NCI-H526 (cell line): ENCODE measurements at regions not wholly inside any gene's neighbourhood (a gene's known extent, or its start where the extent isn't known, plus 50 kb on each side); places are given as distances from the start of the nearest gene placed in this dataset.
A peak's percentile ranks its signal among the peaks of the same experiment; 100 is the strongest.

Experiments
- DNase-seq, 2 experiments: peaks; one replicate each; lab custom pipeline; 2025; lab: John Stamatoyannopoulos, UW

- no peak for DNase-seq
Measured at GRCh38 chr2:207449642-207450165, 80.1 kb upstream of the CREB1 start.

GRCh38 chr2:207450186-207450585 is 79.6 kb upstream of the CREB1 start:
- DNase-seq = no peak

- no peak for DNase-seq
Measured at GRCh38 chr2:207458582-207458981, 71.2 kb upstream of the CREB1 start.

GRCh38 chr2:207459990-207460757 is 69.6 kb upstream of the CREB1 start:
- DNase-seq = no peak

- DNase-seq = no peak
Measured at GRCh38 chr2:207463433-207463832, 66.3 kb upstream of the CREB1 start.

GRCh38 chr2:207464007-207464406 is 65.8 kb upstream of the CREB1 start:
- DNase-seq = no peak

GRCh38 chr2:207465894-207466293 is 63.9 kb upstream of the CREB1 start:
- DNase-seq = no peak

- no peak for DNase-seq
Measured at GRCh38 chr2:207467716-207468347, 61.9 kb upstream of the CREB1 start.

GRCh38 chr2:207468488-207468887 is 61.3 kb upstream of the CREB1 start:
- DNase-seq = no peak

GRCh38 chr2:207469451-207469850 is 60.3 kb upstream of the CREB1 start:
- DNase-seq = no peak

- DNase-seq = no peak
Measured at GRCh38 chr2:207469943-207470729, 59.6 kb upstream of the CREB1 start.

- DNase-seq = no peak
Measured at GRCh38 chr2:207471261-207471660, 58.5 kb upstream of the CREB1 start.

- DNase-seq = no peak
Measured at GRCh38 chr2:207472343-207473048, 57.3 kb upstream of the CREB1 start.

- DNase-seq = peak; percentile 61 to 84
Measured at GRCh38 chr2:207473049-207473930, 56.5 kb upstream of the CREB1 start.

- no peak for DNase-seq
Measured at GRCh38 chr2:207473931-207474235, 55.9 kb upstream of the CREB1 start.

- DNase-seq = peak; percentile 30 to 65
Measured at GRCh38 chr2:207474863-207475485, 54.8 kb upstream of the CREB1 start.

- DNase-seq = no peak
Measured at GRCh38 chr2:207475546-207475945, 54.2 kb upstream of the CREB1 start.

- no peak for DNase-seq
Measured at GRCh38 chr2:207477896-207478295, 51.9 kb upstream of the CREB1 start.

GRCh38 chr2:207478572-207478971 is 51.2 kb upstream of the CREB1 start:
- DNase-seq = no peak

GRCh38 chr2:207479198-207479785 is 50.5 kb upstream of the CREB1 start:
- DNase-seq = no peak
